Lung (tissue), 11 donors: ENCODE measurements at regions not wholly inside any gene's neighbourhood (a gene's known extent, or its start where the extent isn't known, plus 50 kb on each side); places are given as distances from the start of the nearest gene placed in this dataset.

ENCODE experiments used
- ATAC-seq: fragments of 200-7000 bp; cut with Tn5 transposase; one replicate; pipeline ENCODE4 v1.9.1; 2020; ENCODE audit warnings: moderate number of reproducible peaks; ENCODE audit not compliant: insufficient read depth, low FRiP score
- DNase-seq, 3 donors: peaks; one replicate each; pipeline ENCODE4 v3.0.0-alpha.2; 2013 to 2017
- H3K27ac ChIP-seq, 2 donors: one replicate each; pipeline ENCODE4 v1.5.1; 2013; ENCODE audit warnings: mild to moderate bottlenecking in 2 of 2, moderate library complexity in 2 of 2, control low read depth in 1 of 2, inconsistent platforms in 1 of 2, low read depth in 1 of 2, low read length in 1 of 2
- H3K27me3 ChIP-seq, 3 donors: one replicate each; pipeline ENCODE4 v1.5.1; 2013; ENCODE audit warnings: low read length in 2 of 3; ENCODE audit not compliant: control insufficient read depth in 3 of 3, insufficient read depth in 3 of 3
- H3K36me3 ChIP-seq, 4 donors: one replicate each; pipeline ENCODE4 v1.5.1; 2013; ENCODE audit warnings: low read length in 4 of 4, mild to moderate bottlenecking in 1 of 4, moderate library complexity in 1 of 4; ENCODE audit not compliant: control insufficient read depth in 4 of 4, insufficient read depth in 4 of 4
- H3K4me1 ChIP-seq, 5 donors: one replicate each; pipeline ENCODE4 v1.5.1; 2013; ENCODE audit warnings: low read length in 5 of 5, mild to moderate bottlenecking in 2 of 5, moderate library complexity in 1 of 5; ENCODE audit not compliant: control insufficient read depth in 5 of 5, insufficient read depth in 5 of 5
- H3K4me3 ChIP-seq: one replicate; pipeline ENCODE4 v1.5.1; 2013; ENCODE audit warnings: mild to moderate bottlenecking, control low read depth, moderate library complexity
- H3K9ac ChIP-seq, 2 donors: one replicate each; pipeline ENCODE4 v1.5.1; 2013; ENCODE audit warnings: low read length in 2 of 2, control low read depth in 1 of 2; ENCODE audit not compliant: insufficient read depth in 1 of 2
- H3K9me3 ChIP-seq, 4 donors: one replicate each; pipeline ENCODE4 v1.5.1; 2013; ENCODE audit warnings: low read length in 3 of 4, mild to moderate bottlenecking in 1 of 4, moderate library complexity in 1 of 4; ENCODE audit not compliant: control insufficient read depth in 4 of 4, insufficient read depth in 3 of 4
- CTCF ChIP-seq: IDR thresholded peaks from 2 replicates; pipeline ENCODE4 v1.5.1; 2012; ENCODE audit warnings: mild to moderate bottlenecking; ENCODE audit errors: control extremely low read depth, extremely low read depth
- WGBS, 2 donors: extraction: QIAGEN DNeasy Blood & Tissue Kit; methylation state at CpG; one replicate each; pipeline ENCODE4 v1.1.7; 2013; 5-methylcytosine and 5-hydroxymethylcytosine counted together
- donor health status: control.
- donor health status: control.
- donor health status: Bipolar disorder and iron deficiency.
- donor health status: healthy.
- donor health status: DM: yes; HTN: yes; CAD: no.

GRCh38 chr2:3131636-3132326, 245.8 kb downstream of the EIPR1 start:
- 52 to 65% methylated on average over 22 of the region's 22 CpGs for WGBS, 2 donors
- peaks cover 0 to 11% (median 4%) of the 10 kb centered on the region in 5 donors for H3K4me1 ChIP-seq
- no peak overlapping the region for H3K9ac ChIP-seq
- H3K27ac ChIP-seq: no peak overlapping the region
- H3K4me3 ChIP-seq: no peak overlapping the region
- ATAC-seq (no peak), DNase-seq (no peak)
- H3K36me3 ChIP-seq: no peaks in the 10 kb centered on the region
- H3K27me3 ChIP-seq: no peaks in the 10 kb centered on the region
- peaks cover 0 to 11% (median 2%) of the 10 kb centered on the region in 4 donors for H3K9me3 ChIP-seq
- TF ChIP-seq CTCF: no peak

GRCh38 chr2:3130889-3131635, 246.6 kb downstream of the EIPR1 start:
- no peak overlapping the region for H3K4me3 ChIP-seq
- peak; percentile 45 to 61 (median 56) for DNase-seq
- H3K4me1 ChIP-seq: peaks cover 0 to 11% (median 4%) of the 10 kb centered on the region in 5 donors
- TF ChIP-seq CTCF: no peak
- 52 to 59% methylated on average over 18 to 19 of the region's 19 CpGs for WGBS, 2 donors
- no peaks in the 10 kb centered on the region for H3K36me3 ChIP-seq
- H3K9me3 ChIP-seq: peaks cover 0 to 11% (median 2%) of the 10 kb centered on the region in 4 donors
- H3K27ac ChIP-seq: no peak overlapping the region
- no peak overlapping the region for H3K9ac ChIP-seq
- ATAC-seq: no peak
- H3K27me3 ChIP-seq: no peaks in the 10 kb centered on the region

DNA sequence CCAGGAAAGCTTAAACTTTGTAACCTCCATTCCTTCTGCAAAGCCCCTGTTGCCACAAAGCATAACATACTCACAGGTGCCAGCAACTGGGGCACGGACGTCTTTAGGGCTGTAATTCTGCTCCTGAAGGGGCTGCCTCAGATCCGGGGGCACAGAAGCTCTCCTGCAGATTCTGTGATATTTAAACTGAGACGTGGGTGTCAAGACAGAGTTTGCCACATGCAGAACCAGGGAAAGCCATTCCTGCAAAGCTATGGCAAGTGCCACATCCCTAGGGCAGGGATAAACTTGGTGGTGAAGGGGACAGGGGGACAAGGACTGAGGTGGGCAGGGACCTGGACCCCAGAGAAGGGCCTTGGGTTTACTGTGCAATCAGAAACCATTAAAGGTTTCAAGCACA, 247.2 kb downstream of the EIPR1 start:
- DNase-seq (no peak), ATAC-seq (no peak)
- H3K4me3 ChIP-seq: no peak overlapping the region
- no peaks in the 10 kb centered on the region for H3K27me3 ChIP-seq
- TF ChIP-seq CTCF: no peak
- peaks cover 0 to 11% (median under 1%) of the 10 kb centered on the region in 4 donors for H3K9me3 ChIP-seq
- H3K4me1 ChIP-seq: peaks cover 0 to 11% (median 4%) of the 10 kb centered on the region in 5 donors
- H3K36me3 ChIP-seq: no peaks in the 10 kb centered on the region
- 89 to 94% methylated on average over 4 of the region's 4 CpGs for WGBS, 2 donors
- no peak overlapping the region for H3K9ac ChIP-seq
- H3K27ac ChIP-seq: no peak overlapping the region
